H1 (cell line): ENCODE measurements at regions not wholly inside any gene's neighbourhood (a gene's known extent, or its start where the extent isn't known, plus 50 kb on each side); places are given as distances from the start of the nearest gene placed in this dataset.

ENCODE experiments used
- CTCF ChIA-PET: fragments of 300-600 bp; sonication (Branson Sonifier 250); formaldehyde crosslinking; loops from one replicate; lab custom pipeline; 2021; ENCODE audit not compliant: partially characterized antibody; lab: Charles Lee
- POLR2A ChIA-PET: fragments of 300-600 bp; sonication (Branson Sonifier 250); formaldehyde crosslinking; loops from one replicate; lab custom pipeline; 2021; ENCODE audit warnings: inconsistent platforms; ENCODE audit not compliant: partially characterized antibody; lab: Charles Lee
- DNase-seq, 2 experiments: peaks; one replicate each; pipeline versions ENCODE4 v3.0.0 to v3.0.0-alpha.2; 2010 to 2022; ENCODE audit warnings: low spot score in 2 of 2, low read depth in 1 of 2, mixed read lengths in 1 of 2
- FAIRE-seq: peaks from 2 replicates; lab custom pipeline; 2011; peaks lifted over from hg19 to GRCh38; lab: Jason Lieb, UNC
- H2AFZ ChIP-seq: 2 replicates; pipeline ENCODE4 v1.8.1; 2012; ENCODE audit warnings: low read length, inconsistent platforms
- H2AK5ac ChIP-seq: 2 replicates; pipeline ENCODE4 v1.6.1; 2013; ENCODE audit warnings: low read depth, low read length
- H2BK120ac ChIP-seq: replicated peaks from 2 replicates; pipeline ENCODE3; 2013; ENCODE audit warnings: low read depth, low read length, inconsistent platforms
- H2BK12ac ChIP-seq: 2 replicates; pipeline ENCODE4 v1.6.1; 2013; ENCODE audit warnings: low read depth, low read length
- H2BK15ac ChIP-seq: 2 replicates; pipeline ENCODE4 v1.6.1; 2013; ENCODE audit warnings: low read length
- H2BK20ac ChIP-seq: 2 replicates; pipeline ENCODE4 v1.6.1; 2013; ENCODE audit warnings: low read length
- H2BK5ac ChIP-seq: 2 replicates; pipeline ENCODE4 v1.6.1; 2013; ENCODE audit warnings: low read depth, low read length
- H3K14ac ChIP-seq: 2 replicates; pipeline ENCODE4 v1.6.1; 2013; ENCODE audit warnings: inconsistent platforms; ENCODE audit not compliant: insufficient read length
- H3K18ac ChIP-seq: 2 replicates; pipeline ENCODE4 v1.6.1; 2013; ENCODE audit warnings: low read length; ENCODE audit errors: extremely low read depth
- H3K23ac ChIP-seq: 2 replicates; pipeline ENCODE4 v1.6.1; 2013; ENCODE audit warnings: inconsistent platforms; ENCODE audit not compliant: insufficient read length
- H3K23me2 ChIP-seq: 2 replicates; pipeline ENCODE4 v1.6.1; 2013; ENCODE audit warnings: low read depth, low read length
- H3K27ac ChIP-seq: 2 replicates; pipeline ENCODE4 v1.6.1; 2011; ENCODE audit warnings: low read depth, low read length, inconsistent platforms
- H3K27me3 ChIP-seq, 4 experiments: replicated peaks in 1 of 4; 1 replicate in 1 of 4; 2 replicates in 3 of 4; pipeline versions ENCODE4 v1.6.1 to v1.8.1; 2011 to 2013; ENCODE audit warnings: low read length in 3 of 4, mild to moderate bottlenecking in 3 of 4, inconsistent platforms in 2 of 4, mixed read lengths in 2 of 4, moderate library complexity in 1 of 4; ENCODE audit not compliant: control insufficient read depth in 3 of 4, insufficient read depth in 3 of 4; ENCODE audit errors: extremely low read depth in 1 of 4
- H3K36me3 ChIP-seq, 4 experiments: 2 replicates each; pipeline versions ENCODE4 v1.6.1 to v1.8.1; 2011 to 2013; ENCODE audit warnings: mild to moderate bottlenecking in 4 of 4, low read length in 3 of 4, moderate library complexity in 2 of 4, control low read depth in 1 of 4, inconsistent platforms in 1 of 4; ENCODE audit not compliant: insufficient read depth in 4 of 4, control insufficient read depth in 2 of 4
- H3K4ac ChIP-seq: replicated peaks from 2 replicates; pipeline ENCODE3; 2013; ENCODE audit warnings: low read length, low read depth, mixed read lengths, inconsistent platforms; ENCODE audit not compliant: insufficient read length
- H3K4me1 ChIP-seq, 4 experiments: replicated peaks in 1 of 4; 1 replicate in 1 of 4; 2 replicates in 3 of 4; pipeline versions ENCODE4 v1.6.1 to v1.8.1; 2011 to 2013; ENCODE audit warnings: low read length in 3 of 4, inconsistent platforms in 2 of 4, mixed read lengths in 1 of 4; ENCODE audit not compliant: insufficient read depth in 4 of 4, control insufficient read depth in 3 of 4
- H3K4me2 ChIP-seq, 2 experiments: 2 replicates each; pipeline versions ENCODE4 v1.6.1 to v1.8.1; 2011 to 2013; ENCODE audit warnings: low read depth in 2 of 2, low read length in 2 of 2, control low read depth in 1 of 2, inconsistent platforms in 1 of 2, mild to moderate bottlenecking in 1 of 2; ENCODE audit not compliant: insufficient read depth in 1 of 2
- H3K4me3 ChIP-seq, 4 experiments: fragments of 200-600, 300-600 bp in 1 of 4; sonication (generic), shearing (Covaris generic), sonication (Bioruptor Twin) in 1 of 4; 2 replicates each; pipeline versions ENCODE4 v1.5.1 to v1.8.1; 2011 to 2016; ENCODE audit warnings: low read length in 4 of 4, low read depth in 3 of 4, control low read depth in 2 of 4, inconsistent platforms in 2 of 4, mild to moderate bottlenecking in 2 of 4, mixed read lengths in 1 of 4, moderate library complexity in 1 of 4; ENCODE audit not compliant: insufficient read depth in 2 of 4; ENCODE audit errors: extremely low read depth in 1 of 4
- H3K56ac ChIP-seq: replicated peaks from 2 replicates; pipeline ENCODE3; 2013; ENCODE audit warnings: low read depth, mild to moderate bottlenecking, mixed read lengths, low read length, inconsistent platforms; ENCODE audit not compliant: insufficient read length
- H3K79me1 ChIP-seq: 2 replicates; pipeline ENCODE4 v1.6.1; 2013; ENCODE audit warnings: low read depth, low read length, control low read depth
- H3K79me2 ChIP-seq, 2 experiments: 2 replicates each; pipeline versions ENCODE4 v1.6.1 to v1.8.1; 2012 to 2013; ENCODE audit warnings: low read length in 2 of 2, mild to moderate bottlenecking in 2 of 2, inconsistent platforms in 1 of 2; ENCODE audit not compliant: insufficient read depth in 2 of 2, control insufficient read depth in 1 of 2
- H3K9ac ChIP-seq, 4 experiments: replicated peaks in 1 of 4; 1 replicate in 1 of 4; 2 replicates in 3 of 4; pipeline versions ENCODE4 v1.6.1 to v1.8.1; 2011 to 2013; ENCODE audit warnings: low read depth in 3 of 4, low read length in 3 of 4, control low read depth in 2 of 4, mild to moderate bottlenecking in 2 of 4, moderate library complexity in 2 of 4, inconsistent platforms in 1 of 4; ENCODE audit errors: extremely low read depth in 1 of 4
- H3K9me3 ChIP-seq, 2 experiments: 2 replicates each; pipeline versions ENCODE4 v1.6.1 to v1.8.1; 2012 to 2013; ENCODE audit warnings: mild to moderate bottlenecking in 2 of 2, moderate library complexity in 2 of 2, control low read depth in 1 of 2, inconsistent platforms in 1 of 2, low read depth in 1 of 2, low read length in 1 of 2, mixed read lengths in 1 of 2; ENCODE audit not compliant: insufficient read depth in 2 of 2
- H4K20me1 ChIP-seq, 2 experiments: replicated peaks in 1 of 2; 2 replicates each; pipeline versions ENCODE3 to v1.8.1; 2011 to 2013; ENCODE audit warnings: inconsistent platforms in 2 of 2, low read length in 2 of 2, mild to moderate bottlenecking in 1 of 2; ENCODE audit not compliant: insufficient read depth in 2 of 2, control insufficient read depth in 1 of 2
- H4K5ac ChIP-seq: 2 replicates; pipeline ENCODE4 v1.6.1; 2013; ENCODE audit warnings: low read length, low read depth, mixed read lengths, inconsistent platforms; ENCODE audit not compliant: insufficient read length
- H4K8ac ChIP-seq: 2 replicates; pipeline ENCODE4 v1.8.0; 2013; ENCODE audit warnings: mild to moderate bottlenecking, moderate library complexity, low read length, inconsistent platforms; ENCODE audit not compliant: insufficient read depth; ENCODE audit errors: extremely low read depth
- H4K91ac ChIP-seq: replicated peaks from 2 replicates; pipeline ENCODE3; 2013; ENCODE audit warnings: low read length, mixed read lengths, inconsistent platforms; ENCODE audit not compliant: insufficient read length
- GABPA ChIP-seq: IDR thresholded peaks from 2 replicates; pipeline ENCODE4 v1.6.1; 2011; ENCODE audit warnings: mild to moderate bottlenecking, low read length, moderate library complexity, borderline replicate concordance; ENCODE audit not compliant: insufficient read depth
- KDM4A ChIP-seq: IDR thresholded peaks from one replicate; pipeline ENCODE4 v1.7.1; 2012; ENCODE audit warnings: low read depth, mild to moderate bottlenecking, moderate library complexity, low read length, inconsistent platforms; ENCODE audit not compliant: severe bottlenecking
- PHF8 ChIP-seq: fragments of 200-600 bp; sonication (generic); conservative IDR thresholded peaks from 2 replicates; pipeline ENCODE4 v1.7.1; 2012; ENCODE audit warnings: low read depth, mild to moderate bottlenecking, inconsistent platforms, low read length, moderate library complexity
- RFX5 ChIP-seq: IDR thresholded peaks from 2 replicates; pipeline ENCODE4 v1.6.1; 2011; ENCODE audit warnings: low read depth, low read length, improper control_type of control experiment, borderline replicate concordance
- SRF ChIP-seq: IDR thresholded peaks from 2 replicates; pipeline ENCODE4 v1.6.1; 2011; ENCODE audit warnings: mild to moderate bottlenecking, low read depth, low read length, moderate library complexity
- TAF1 ChIP-seq: IDR thresholded peaks from 2 replicates; pipeline ENCODE4 v1.6.1; 2011; ENCODE audit warnings: mild to moderate bottlenecking, low read depth, low read length
- TCF12 ChIP-seq: IDR thresholded peaks from 2 replicates; pipeline ENCODE4 v1.6.1; 2011; ENCODE audit warnings: low read depth, mild to moderate bottlenecking, low read length
- TEAD4 ChIP-seq: IDR thresholded peaks from 2 replicates; pipeline ENCODE4 v1.6.1; 2012; ENCODE audit warnings: low read depth, low read length, inconsistent platforms, mixed read lengths
- WGBS, 2 experiments: shearing (Covaris generic) in 1 of 2; methylation state at CpG; one replicate each; pipeline versions ENCODE4 v1.1.6 to v1.1.7; 2013 to 2015; ENCODE audit warnings: low lambda C conversion rate in 2 of 2, mixed read lengths in 2 of 2, inconsistent platforms in 1 of 2, low coverage in 1 of 2, missing lambda C conversion rate in 1 of 2; ENCODE audit not compliant: insufficient replicate concordance in 2 of 2, insufficient coverage in 1 of 2, insufficient read length in 1 of 2; ENCODE audit errors: extremely low coverage in 1 of 2, missing lambda C conversion rate in 1 of 2; 5-methylcytosine and 5-hydroxymethylcytosine counted together
- TF ChIP-seq, protein P1 (sequence below), 3 experiments: IDR thresholded peaks; 1 replicate in 2 of 3; 2 replicates in 1 of 3; pipeline versions ENCODE4 v1.5.1 to v1.6.1; 2011; ENCODE audit warnings: low read length in 3 of 3, mild to moderate bottlenecking in 3 of 3, inconsistent platforms in 2 of 3, low read depth in 1 of 3, moderate library complexity in 1 of 3; ENCODE audit not compliant: insufficient read depth in 1 of 3; ENCODE audit errors: control extremely low read depth in 1 of 3

DNA sequence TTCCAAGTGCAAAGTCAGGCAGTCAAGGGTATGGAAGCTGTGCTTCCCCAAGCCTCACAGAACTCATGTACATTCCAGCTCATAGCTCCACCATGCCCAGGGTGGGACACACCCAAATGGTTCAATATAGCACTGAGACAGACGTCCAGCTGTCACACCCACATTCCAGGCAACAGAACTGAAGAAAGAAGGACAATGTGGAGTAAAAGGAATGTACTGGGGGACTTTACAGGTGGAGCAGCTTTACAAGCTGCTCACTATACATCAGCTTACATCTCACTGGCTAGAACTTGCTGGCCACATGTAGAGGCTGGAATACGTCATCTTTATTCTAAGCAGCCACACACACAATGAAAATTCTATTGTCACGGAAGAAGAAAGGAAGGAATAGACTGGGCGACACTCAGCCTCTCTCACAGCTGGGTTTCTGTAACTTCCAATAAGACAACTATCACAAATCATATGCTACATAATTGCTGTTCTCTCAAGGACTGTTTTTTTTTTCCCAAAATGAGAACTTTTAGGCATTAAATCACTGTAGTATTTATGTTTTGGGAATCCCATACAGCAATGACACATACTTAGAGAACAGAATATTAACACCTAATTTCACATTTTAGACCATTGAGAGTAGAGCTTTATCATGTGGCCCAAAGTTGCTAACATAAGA, 86.1 kb downstream of the KLF12 start:
- ChIA-PET CTCF (interaction anchor here (0.6 to 2.4 kb wide), 5 partner anchors 8 to 644 kb away, joined by 3 to 8 read pairs (median 4); no protein-coding TSS in a partner anchor), POLR2A (interaction anchor here (0.5 to 1.2 kb wide), 2 partner anchors 28 to 72 kb away, joined by 3 to 6 read pairs; no protein-coding TSS in a partner anchor)
- H3K79me2 ChIP-seq, result no peaks in the 10 kb centered on the region; a peak in 1 of 4 replicates
- H3K9me3 ChIP-seq, result no peaks in the 10 kb centered on the region
- H3K27me3 ChIP-seq, result no peaks in the 10 kb centered on the region
- no peak overlapping the region for H2BK5ac ChIP-seq
- H4K20me1 ChIP-seq, result no peaks in the 10 kb centered on the region
- H3K4ac ChIP-seq, result no peak overlapping the region
- no peak overlapping the region for H3K27ac ChIP-seq
- H3K14ac ChIP-seq, result no peak overlapping the region
- no peak overlapping the region for H3K23ac ChIP-seq
- H2BK12ac ChIP-seq, result no peak overlapping the region; the same call in 1 of the 2 replicates
- H3K36me3 ChIP-seq, result no peaks in the 10 kb centered on the region
- no peak overlapping the region for H4K5ac ChIP-seq
- no peak for TF ChIP-seq TCF12
- no peak for TF ChIP-seq GABPA
- no peak for TF ChIP-seq PHF8
- no peak for TF ChIP-seq KDM4A
- TF ChIP-seq SRF, result no peak
- 0 out of 2 replicates have a peak, but pooled peaks have one; percentile 34 for TF ChIP-seq TEAD4
- TF ChIP-seq TAF1, result no peak
- TF ChIP-seq, protein P1, sequence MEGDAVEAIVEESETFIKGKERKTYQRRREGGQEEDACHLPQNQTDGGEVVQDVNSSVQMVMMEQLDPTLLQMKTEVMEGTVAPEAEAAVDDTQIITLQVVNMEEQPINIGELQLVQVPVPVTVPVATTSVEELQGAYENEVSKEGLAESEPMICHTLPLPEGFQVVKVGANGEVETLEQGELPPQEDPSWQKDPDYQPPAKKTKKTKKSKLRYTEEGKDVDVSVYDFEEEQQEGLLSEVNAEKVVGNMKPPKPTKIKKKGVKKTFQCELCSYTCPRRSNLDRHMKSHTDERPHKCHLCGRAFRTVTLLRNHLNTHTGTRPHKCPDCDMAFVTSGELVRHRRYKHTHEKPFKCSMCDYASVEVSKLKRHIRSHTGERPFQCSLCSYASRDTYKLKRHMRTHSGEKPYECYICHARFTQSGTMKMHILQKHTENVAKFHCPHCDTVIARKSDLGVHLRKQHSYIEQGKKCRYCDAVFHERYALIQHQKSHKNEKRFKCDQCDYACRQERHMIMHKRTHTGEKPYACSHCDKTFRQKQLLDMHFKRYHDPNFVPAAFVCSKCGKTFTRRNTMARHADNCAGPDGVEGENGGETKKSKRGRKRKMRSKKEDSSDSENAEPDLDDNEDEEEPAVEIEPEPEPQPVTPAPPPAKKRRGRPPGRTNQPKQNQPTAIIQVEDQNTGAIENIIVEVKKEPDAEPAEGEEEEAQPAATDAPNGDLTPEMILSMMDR (IDR thresholded peaks at IDR 0.05; ENCODE audit: control extremely low read depth in 1 of 3, insufficient read depth in 1 of 3, low read depth in 1 of 3, low read length in 3 of 3), result no peak
- TF ChIP-seq RFX5, result no peak
- no peak overlapping the region for H3K18ac ChIP-seq
- no peaks in the 10 kb centered on the region for H3K23me2 ChIP-seq
- H3K56ac ChIP-seq, result no peak overlapping the region
- no peak for DNase-seq
- H3K4me3 ChIP-seq, result no peak overlapping the region
- H3K9ac ChIP-seq, result no peak overlapping the region
- WGBS, 2 experiments, result 88% methylated on average over 4 of the region's 4 CpGs; no CpG with 5 or more reads in 1 of the 2 experiments
- no peak overlapping the region for H2BK120ac ChIP-seq
- H4K91ac ChIP-seq, result no peak overlapping the region
- no peak for FAIRE-seq
- no peak overlapping the region for H2BK15ac ChIP-seq
- H3K4me1 ChIP-seq, result 0 out of 7 replicates have a peak, but pooled peaks cover 0 to 2% (median 0%) of the 10 kb centered on the region in 4 experiments
- H2AK5ac ChIP-seq, result no peak overlapping the region
- H2AFZ ChIP-seq, result no peak overlapping the region
- H4K8ac ChIP-seq, result no peak overlapping the region
- no peaks in the 10 kb centered on the region for H3K79me1 ChIP-seq
- no peak overlapping the region for H3K4me2 ChIP-seq
- H2BK20ac ChIP-seq, result no peak overlapping the region
